ENCODE measurements at regions not wholly inside any gene's neighbourhood (a gene's known extent, or its start where the extent isn't known, plus 50 kb on each side); places are given as distances from the start of the nearest gene placed in this dataset.
A peak's percentile ranks its signal among the peaks of the same experiment; 100 is the strongest.

DNA sequence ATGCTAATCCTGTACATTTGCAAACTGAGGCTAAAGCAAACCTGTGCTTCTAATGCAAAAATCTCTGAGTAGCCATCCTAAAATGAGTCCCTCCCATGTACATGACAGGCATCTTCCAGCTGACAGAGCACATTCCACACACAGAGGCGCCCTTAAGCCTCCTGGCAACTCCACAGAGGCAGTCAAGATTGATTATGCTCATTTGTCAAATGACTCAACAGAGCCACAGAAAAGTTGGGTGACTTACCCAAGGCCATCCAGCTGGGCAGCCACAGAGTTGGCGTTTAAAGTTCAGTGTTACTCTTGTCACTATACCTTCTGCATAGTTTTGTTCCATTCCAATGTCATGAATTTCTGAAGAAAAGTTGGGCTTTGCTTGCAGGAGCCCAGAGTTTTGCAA lies 394.6 kb upstream of the FGF13 start:
- DNase-seq = no peak

DNA sequence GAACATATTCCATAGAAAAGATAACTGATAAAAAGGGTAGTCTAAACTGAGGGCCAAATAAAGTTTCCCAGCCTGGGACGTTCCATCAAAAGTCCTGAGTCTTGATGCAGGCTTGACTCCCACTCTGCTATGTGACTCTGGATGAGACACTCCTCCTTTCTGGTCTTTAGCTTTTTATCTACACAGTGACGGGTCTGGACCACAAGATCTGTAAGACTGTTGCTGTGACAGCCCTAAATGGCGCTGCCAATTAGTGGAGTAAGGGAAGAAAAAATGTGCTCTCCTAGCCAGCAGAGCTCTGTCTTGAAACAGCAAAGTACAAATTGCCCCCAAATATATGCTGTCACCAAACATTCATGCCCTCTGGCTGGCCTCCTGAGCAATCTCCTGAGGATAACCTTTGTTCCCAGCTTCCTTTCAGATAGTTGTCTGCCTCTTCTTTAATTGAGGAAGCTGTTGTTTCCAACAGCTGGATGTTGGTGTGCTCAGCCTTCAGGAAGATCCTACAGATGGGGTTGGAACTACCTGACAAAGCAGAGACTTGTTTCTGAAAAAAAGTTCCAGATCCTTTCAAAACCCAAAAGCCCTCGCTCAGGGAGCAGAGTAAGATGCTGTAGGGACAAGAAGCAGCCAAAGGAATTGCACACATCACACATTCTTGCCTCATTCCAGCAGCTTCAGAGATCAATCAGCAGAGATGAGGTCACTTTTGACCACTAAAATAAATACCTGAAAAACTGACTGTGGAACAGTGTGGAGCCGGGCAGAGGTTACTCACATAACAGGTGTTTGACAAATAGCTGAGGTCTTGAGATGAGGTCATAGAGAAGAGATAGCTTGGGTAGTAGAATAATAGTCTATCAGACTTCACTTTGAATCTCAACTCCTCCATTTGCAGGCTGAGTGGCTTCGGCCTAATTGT lies 383.4 kb upstream of the FGF13 start:
- DNase-seq = no peak

DNA sequence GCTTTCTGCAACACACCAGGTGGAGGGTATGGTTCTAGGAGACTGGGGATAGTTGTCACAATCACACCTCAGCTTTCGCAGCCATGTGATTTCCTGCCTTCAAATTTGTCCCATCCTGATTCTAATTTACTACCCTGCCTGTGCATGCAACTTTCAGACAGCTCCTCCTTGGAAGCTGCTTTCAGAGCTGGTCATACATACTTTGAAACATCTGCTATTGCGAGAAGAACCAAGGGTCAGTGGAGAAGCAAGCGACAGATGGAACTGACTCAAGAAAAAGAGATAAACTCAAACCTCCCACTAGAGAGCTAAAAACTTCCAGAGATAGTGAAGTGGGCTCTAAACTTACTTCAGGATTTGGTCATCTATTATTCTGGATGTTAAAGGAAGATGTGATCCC lies 381.7 kb upstream of the FGF13 start:
- DNase-seq = no peak

DNA sequence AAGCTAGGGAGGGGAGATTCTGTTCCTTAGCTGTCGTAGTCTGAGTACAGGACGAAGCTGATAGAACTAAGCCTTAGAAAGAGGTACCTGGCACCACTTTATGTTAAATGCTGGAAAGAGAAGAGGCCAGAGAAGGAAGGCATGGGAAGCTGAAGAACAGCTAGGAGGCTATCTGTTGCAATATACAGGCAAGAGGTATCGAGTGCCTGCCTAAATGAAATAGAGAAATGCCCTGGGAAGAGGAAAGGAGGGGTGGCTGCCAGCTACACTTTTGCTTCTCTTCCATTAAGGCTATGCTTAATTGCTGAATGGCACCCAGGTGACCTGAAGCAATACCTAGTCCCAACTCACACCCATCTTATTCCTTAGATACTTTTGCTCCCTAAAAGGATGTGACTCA lies 380.4 kb upstream of the FGF13 start:
- DNase-seq = no peak

GRCh38 chrX:139091066-139091465 lies 379.5 kb upstream of the FGF13 start:
- DNase-seq = no peak

GRCh38 chrX:139086246-139086645 lies 374.7 kb upstream of the FGF13 start:
- peak; percentile 21 for DNase-seq

GRCh38 chrX:139085404-139085803 lies 373.9 kb upstream of the FGF13 start:
- DNase-seq = no peak

DNA sequence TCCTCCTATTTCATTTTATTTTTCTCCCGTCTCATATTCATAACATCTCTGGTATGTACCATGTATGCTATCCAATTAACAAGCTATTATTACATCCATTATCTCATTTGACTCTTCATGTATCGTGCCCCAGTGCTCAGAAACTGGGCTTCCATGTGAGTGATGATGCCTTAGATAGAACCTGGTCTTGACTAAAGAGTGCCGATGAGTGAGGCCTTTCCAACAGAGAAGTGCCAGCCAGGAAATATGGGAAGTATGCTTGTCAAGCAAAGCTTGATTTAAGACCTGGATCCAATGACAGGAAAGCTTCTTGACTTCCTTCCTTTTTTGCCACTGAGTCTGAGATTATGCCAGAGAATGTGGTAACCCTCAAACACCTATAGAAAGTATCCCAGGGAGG lies 371.7 kb upstream of the FGF13 start:
- no peak for DNase-seq

GRCh38 chrX:139081965-139082364 lies 370.4 kb upstream of the FGF13 start:
- no peak for DNase-seq

DNA sequence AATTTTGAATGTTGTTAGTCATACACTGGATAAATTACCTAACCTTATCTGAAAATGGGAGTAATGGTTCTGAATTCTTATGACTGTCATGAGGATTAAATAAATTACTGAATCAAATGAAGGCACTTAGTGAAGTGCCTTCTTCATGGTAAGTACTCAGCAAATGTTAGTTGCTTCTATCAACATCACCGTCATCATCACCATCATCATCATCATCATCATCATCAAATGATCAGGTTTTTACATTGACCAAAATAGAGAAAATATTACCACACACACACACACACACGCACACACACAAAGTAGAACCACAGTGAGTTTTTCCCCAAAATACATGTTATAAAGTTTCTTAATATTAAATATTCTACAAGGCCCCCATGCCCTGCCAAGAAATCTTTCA lies 368.3 kb upstream of the FGF13 start:
- DNase-seq = no peak

DNA sequence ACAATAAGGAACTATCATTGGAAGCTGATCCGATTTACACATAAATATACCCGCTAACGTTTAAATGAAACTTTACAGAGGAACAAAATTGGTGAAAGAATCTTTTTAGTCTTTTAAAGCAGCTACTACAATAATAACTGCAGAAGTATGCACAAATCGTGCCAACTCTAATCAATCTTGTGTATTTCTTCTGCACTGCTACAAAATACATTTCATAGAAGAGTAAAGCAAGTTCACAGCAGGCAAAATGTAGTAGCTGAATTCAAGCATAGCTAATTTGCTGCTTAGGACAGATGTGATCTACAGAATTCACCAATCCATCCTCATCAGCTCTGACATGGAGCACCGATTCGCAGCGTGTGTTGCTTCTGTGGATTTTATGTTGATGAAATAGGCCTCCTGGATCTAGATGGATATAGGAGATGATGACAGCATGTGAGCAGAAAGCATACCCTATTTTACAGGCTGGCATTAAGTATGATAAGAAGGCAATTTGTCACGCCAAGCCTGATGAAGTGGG lies 367.3 kb upstream of the FGF13 start:
- DNase-seq = no peak

DNA sequence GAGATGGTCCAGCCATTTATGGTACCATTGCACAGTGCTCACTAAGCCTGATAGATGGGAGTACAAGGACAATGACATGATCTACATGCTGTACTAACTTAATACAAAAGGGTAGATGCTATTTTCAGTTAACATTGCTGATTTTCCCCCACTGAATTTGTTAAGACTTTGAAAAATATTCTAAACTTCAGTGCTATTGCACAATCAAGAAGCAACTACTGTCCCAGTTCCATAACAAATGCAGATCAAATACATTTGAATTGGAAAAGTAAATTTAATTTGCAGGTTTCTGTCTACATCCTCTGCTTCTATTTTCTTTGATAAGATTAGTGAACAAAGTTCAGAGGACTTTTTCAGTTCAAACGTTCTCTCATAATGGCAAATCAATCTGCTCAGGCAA lies 366.8 kb upstream of the FGF13 start:
- no peak for DNase-seq

GRCh38 chrX:139077281-139078250 lies 366.0 kb upstream of the FGF13 start:
- DNase-seq = no peak

GRCh38 chrX:139063364-139063763 lies 351.8 kb upstream of the FGF13 start:
- DNase-seq = no peak

DNA sequence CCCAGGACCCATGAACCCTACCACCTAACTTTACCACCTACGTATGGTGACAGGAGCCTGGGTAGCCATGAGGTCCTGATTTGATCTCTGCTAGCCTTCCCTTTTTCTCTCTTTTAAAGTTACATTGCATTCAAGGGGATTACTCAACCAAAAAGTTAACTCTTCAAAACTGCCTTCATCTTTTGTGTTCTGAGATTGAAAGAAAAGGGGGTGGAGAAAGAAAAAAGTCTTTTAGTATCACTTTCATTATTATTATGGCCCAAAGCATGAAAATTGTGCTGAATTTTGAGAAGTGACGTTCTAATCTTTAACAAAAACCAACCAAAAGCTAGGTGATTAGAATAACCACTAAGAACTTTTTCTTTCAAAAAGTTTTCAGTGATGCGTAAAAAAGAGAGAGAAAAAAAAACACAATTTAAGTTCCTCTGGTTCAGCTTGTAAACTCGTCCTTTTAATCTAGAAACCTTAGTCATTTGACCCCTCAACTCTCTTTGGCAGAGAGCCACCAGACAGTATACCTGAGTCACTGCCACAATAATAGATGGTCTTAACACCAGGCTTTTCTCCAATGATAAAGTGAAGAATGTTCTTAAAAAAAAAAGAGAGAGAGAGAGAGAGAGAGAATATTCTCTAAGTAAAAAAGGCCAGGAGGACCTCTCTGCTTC lies 347.4 kb upstream of the FGF13 start:
- DNase-seq = no peak

GRCh38 chrX:139052461-139052860 lies 340.9 kb upstream of the FGF13 start:
- no peak for DNase-seq

DNA sequence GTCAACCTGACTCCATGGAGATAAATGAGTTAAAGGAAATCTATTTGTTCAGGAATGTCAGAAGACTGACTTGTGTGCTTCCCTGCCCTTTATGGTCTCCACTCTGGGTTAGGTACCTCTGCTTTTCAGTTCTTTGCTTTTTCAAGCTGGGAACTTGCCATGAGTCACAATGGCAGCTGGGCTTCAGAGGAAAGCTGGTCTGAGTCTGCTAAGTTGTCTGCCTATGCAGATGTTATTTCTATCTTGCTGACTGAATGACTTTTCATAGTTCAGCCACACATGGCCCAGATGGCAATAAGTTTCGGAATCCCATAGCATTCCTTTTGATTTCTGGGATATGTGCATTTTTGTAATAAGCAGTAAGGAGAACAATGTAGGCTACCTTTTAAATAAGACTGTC lies 337.9 kb upstream of the FGF13 start:
- DNase-seq = no peak

GRCh38 chrX:139044680-139045079 lies 333.2 kb upstream of the FGF13 start:
- DNase-seq = no peak

DNA sequence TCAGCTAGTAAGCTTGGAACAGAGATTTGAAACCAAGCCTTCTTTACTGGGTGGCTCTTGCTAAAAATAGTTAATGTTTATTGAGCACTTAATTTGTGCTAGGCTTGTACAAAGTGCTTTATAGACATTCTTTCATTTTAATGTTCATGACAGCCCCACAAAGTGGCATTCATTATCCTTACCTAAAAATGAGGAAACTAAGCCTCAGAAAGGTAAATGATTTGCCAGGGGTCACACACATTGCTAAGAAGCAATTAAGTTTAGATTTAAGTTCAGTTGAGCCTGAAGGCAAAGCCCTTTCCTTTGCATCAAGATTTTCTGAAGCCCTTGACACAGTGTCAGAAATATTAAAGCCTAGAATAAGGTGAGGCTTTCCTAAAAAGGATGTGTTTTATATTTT lies 327.5 kb upstream of the FGF13 start:
- no peak for DNase-seq

DNA sequence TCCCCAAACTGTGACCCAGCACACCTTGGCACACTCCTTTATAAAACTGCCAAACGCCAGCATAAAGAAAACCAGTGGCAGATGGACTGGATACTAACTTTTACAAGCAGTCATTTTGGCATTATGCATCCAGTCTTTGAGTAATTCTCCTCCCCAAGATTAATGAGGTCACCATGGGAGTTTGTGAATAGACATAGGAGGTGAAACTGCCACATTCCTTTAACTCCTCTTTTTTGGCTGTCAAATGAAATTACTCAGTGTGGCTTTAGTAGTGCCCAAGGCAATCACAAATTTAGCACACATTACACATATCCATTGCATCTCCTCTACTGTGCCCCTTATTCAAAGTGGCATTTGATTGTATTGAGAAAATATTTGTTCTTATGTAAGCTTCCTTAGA lies 315.3 kb upstream of the FGF13 start:
- DNase-seq = no peak

- DNase-seq = no peak
Observed at GRCh38 chrX:139026406-139026805, 314.9 kb upstream of the FGF13 start.

DNA sequence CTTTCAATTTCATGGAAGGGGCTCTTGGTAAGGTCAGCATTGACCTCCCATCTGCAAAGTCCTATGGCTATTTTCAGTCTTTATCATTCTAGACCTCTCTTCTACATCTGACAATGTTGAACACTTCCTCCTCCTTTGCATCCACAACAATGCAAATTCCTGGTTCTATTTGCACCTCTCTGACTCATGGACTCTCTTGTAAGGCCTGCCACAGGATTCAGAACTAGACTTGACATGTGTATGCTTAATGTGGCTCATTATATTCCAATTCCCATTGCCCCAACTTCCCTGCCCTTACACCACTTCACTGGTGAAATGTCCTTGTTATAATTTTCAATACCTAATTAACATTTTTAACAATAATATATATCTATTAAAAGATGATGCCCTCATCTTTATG lies 314.3 kb upstream of the FGF13 start:
- DNase-seq = no peak

DNA sequence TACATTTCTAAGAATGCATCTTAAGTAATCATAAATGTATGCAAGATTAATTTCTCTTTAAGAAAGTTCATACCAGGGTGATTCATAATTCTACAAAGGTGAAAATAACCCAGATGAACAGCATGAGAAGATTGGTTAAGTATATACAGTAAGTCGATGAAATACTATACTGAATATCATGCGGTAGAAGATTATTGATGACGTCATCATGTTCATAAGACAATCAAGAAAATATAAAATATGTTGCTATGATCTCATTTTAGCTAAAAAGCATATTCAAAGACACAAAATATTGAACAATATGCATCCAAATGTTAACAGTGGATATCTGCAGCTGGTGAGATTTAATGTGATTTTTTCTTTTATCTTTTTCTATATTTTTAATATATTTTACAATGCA lies 312.0 kb upstream of the FGF13 start:
- DNase-seq = no peak
